ENCODE measurements at regions not wholly inside any gene's neighbourhood (a gene's known extent, or its start where the extent isn't known, plus 50 kb on each side); places are given as distances from the start of the nearest gene placed in this dataset.
A peak's percentile ranks its signal among the peaks of the same experiment; 100 is the strongest.

DNA sequence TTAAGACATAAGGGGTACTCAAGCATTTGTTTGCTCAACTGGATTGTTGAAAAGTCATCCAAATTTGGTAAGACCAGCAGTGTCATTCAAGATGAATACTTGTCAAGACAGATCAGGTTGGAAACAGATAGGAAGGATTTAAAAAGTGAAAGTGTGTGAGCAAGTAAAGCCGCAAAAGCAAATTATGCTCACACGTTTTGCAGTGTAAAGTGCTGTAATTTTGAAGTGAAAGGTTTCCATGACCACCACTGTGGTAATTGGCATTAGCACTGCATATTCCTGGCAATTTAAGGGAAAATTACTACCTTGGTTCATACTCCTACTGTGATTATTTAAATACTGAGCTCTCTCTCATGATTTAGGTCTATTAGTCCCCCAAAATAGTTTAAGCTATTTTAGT is 704.1 kb upstream of the CCDC179 start:
- H3K27me3 ChIP-seq, result no peaks in the 10 kb centered on the region
- no peak for TF ChIP-seq POLR2A (IDR thresholded peaks at IDR 0.05)
- TF ChIP-seq, protein P1, sequence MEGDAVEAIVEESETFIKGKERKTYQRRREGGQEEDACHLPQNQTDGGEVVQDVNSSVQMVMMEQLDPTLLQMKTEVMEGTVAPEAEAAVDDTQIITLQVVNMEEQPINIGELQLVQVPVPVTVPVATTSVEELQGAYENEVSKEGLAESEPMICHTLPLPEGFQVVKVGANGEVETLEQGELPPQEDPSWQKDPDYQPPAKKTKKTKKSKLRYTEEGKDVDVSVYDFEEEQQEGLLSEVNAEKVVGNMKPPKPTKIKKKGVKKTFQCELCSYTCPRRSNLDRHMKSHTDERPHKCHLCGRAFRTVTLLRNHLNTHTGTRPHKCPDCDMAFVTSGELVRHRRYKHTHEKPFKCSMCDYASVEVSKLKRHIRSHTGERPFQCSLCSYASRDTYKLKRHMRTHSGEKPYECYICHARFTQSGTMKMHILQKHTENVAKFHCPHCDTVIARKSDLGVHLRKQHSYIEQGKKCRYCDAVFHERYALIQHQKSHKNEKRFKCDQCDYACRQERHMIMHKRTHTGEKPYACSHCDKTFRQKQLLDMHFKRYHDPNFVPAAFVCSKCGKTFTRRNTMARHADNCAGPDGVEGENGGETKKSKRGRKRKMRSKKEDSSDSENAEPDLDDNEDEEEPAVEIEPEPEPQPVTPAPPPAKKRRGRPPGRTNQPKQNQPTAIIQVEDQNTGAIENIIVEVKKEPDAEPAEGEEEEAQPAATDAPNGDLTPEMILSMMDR (IDR thresholded peaks at IDR 0.05), result no peak
- no peaks in the 10 kb centered on the region for H3K36me3 ChIP-seq
- intact Hi-C loops (cut with DNase I), result no loop called here
- 64% methylated on average over 2 of the region's 2 CpGs for WGBS (ENCODE audit: insufficient coverage, low coverage, low lambda C conversion rate, missing lambda C conversion rate)
- DNase-seq (no peak), ATAC-seq (no peak)
- H3K4me3 ChIP-seq, result no peak overlapping the region
- H3K9me3 ChIP-seq, result no peaks in the 10 kb centered on the region
- H3K4me1 ChIP-seq, result no peaks in the 10 kb centered on the region
- no peak overlapping the region for H3K27ac ChIP-seq

GRCh38 chr11:23569134-23569533 is 708.9 kb upstream of the CCDC179 start:
- intact Hi-C loops (cut with DNase I), result no loop called here
- Histone ChIP-seq H3K36me3 (no peaks in the 10 kb centered on the region), H3K4me1 (no peaks in the 10 kb centered on the region), H3K9me3 (no peaks in the 10 kb centered on the region), H3K27me3 (no peaks in the 10 kb centered on the region), H3K4me3 (no peak overlapping the region), H3K27ac (no peak overlapping the region)
- DNase-seq (no peak), ATAC-seq (no peak)
- TF ChIP-seq POLR2A (IDR thresholded peaks at IDR 0.05), result no peak
- TF ChIP-seq, protein P1 (IDR thresholded peaks at IDR 0.05), result no peak
- 25% methylated on average over 1 of the region's 1 CpG for WGBS (ENCODE audit: insufficient coverage, low coverage, low lambda C conversion rate, missing lambda C conversion rate)

DNA sequence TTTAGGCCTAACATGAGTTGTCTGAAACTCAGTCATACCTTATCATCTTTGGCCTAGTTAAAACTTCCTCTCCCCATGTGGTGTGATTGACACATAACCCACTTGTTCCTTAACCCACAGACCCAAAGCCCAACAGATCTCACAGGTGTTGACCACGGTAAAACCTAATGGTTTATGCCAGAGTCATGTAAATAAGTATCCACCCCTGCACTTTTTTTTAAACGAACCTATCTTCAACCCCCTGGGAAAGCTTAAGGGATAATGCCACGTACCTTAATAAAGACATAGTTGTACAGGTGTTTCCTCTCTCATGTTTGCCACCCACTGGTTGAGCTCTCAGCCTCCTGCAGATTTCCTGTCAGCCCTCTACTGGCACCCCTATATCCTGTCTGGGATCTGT is 709.3 kb upstream of the CCDC179 start:
- Histone ChIP-seq H3K27me3 (no peaks in the 10 kb centered on the region), H3K27ac (no peak overlapping the region), H3K9me3 (no peaks in the 10 kb centered on the region), H3K4me1 (no peaks in the 10 kb centered on the region), H3K4me3 (no peak overlapping the region), H3K36me3 (no peaks in the 10 kb centered on the region)
- intact Hi-C loops (cut with DNase I), result no loop called here
- DNase-seq (no peak), ATAC-seq (peak in 1 of 4 donors; percentile 38)
- WGBS (ENCODE audit: insufficient coverage, low coverage, low lambda C conversion rate, missing lambda C conversion rate), result 29% methylated on average over 3 of the region's 3 CpGs
- no peak for TF ChIP-seq POLR2A (IDR thresholded peaks at IDR 0.05)
- TF ChIP-seq, protein P1 (IDR thresholded peaks at IDR 0.05), result no peak

DNA sequence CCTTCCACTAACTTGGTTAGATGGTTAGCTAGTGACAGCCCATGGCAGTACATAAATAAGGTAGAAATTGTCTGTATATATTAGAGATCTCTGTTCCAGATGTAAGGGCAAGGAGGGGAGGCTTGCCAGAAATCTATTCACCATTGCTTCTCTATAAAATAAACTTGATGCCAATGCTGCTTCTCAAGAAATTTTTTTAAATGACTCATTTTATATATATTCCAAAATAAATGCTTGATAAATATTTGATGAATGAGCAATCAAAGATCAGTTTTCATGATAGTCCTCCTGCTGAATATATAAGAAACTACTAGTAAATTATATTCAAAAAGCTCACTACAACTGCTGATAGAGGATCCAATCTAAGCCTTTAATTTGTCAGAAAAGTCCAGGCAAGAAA is 710.6 kb upstream of the CCDC179 start:
- no peak for DNase-seq
- H3K4me1 ChIP-seq, result no peaks in the 10 kb centered on the region
- ATAC-seq, result no peak
- TF ChIP-seq, protein P1 (IDR thresholded peaks at IDR 0.05), result no peak
- TF ChIP-seq POLR2A (IDR thresholded peaks at IDR 0.05), result no peak
- H3K27me3 ChIP-seq, result no peaks in the 10 kb centered on the region
- intact Hi-C loops (cut with DNase I), result no loop called here
- no peaks in the 10 kb centered on the region for H3K9me3 ChIP-seq
- H3K36me3 ChIP-seq, result no peaks in the 10 kb centered on the region
- no peak overlapping the region for H3K4me3 ChIP-seq
- H3K27ac ChIP-seq, result no peak overlapping the region

DNA sequence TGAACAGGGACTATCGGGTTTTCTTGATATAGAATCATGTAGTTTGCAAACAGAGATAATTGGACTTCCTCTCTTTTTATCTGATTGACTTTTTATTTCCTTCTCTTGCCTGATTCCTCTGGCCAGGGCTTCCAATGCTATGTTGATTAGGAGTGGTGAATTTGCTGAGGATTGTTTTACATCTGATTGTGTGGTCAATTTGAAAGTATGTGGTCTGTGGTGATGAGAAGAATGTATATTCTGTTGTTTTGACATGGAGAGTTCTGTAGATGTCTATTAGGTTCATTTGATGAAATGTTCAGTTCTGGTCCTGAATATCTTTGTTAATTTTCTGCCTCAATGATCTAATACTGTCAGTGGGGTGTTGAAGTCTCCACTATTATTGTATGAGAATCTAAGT is 713.2 kb upstream of the CCDC179 start:
- no peaks in the 10 kb centered on the region for H3K36me3 ChIP-seq
- ATAC-seq (no peak), DNase-seq (no peak)
- WGBS (ENCODE audit: insufficient coverage, low coverage, low lambda C conversion rate, missing lambda C conversion rate), result 24% methylated on average over 1 of the region's 1 CpG
- no peaks in the 10 kb centered on the region for H3K9me3 ChIP-seq
- no peaks in the 10 kb centered on the region for H3K4me1 ChIP-seq
- TF ChIP-seq POLR2A (IDR thresholded peaks at IDR 0.05), result no peak
- TF ChIP-seq, protein P1 (IDR thresholded peaks at IDR 0.05), result no peak
- H3K4me3 ChIP-seq, result no peak overlapping the region
- no peaks in the 10 kb centered on the region for H3K27me3 ChIP-seq
- H3K27ac ChIP-seq, result no peak overlapping the region
- intact Hi-C loops (cut with DNase I), result no loop called here
